ENCODE measurements at regions not wholly inside any gene's neighbourhood (a gene's known extent, or its start where the extent isn't known, plus 50 kb on each side); places are given as distances from the start of the nearest gene placed in this dataset.

DNA sequence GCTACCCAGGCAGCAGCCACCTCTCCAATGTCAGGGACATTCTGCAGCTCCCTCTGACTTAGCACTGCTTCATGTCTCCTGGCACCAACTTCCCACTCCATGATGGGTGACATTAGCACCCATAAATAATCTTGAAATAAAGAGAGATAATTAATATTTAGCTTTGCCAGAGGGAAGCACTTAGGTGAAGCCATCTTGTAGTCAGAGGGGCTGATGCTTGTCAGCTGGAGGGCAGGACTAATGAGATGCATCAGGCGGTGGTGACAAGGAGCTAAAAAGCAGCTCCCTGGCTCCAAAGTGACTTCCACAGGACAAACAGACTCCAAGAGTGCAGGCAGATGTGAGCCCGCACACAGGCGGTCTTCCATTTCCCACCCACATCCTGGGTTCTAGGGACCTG, 153.0 kb upstream of the ID2 start:
- intact Hi-C loops (cut with DNase I, micrococcal nuclease): no loop called here
- H3K9me3 ChIP-seq: peaks cover 6% of the 10 kb centered on the region
- H3K4me3 ChIP-seq: no peak overlapping the region
- DNase-seq (no peak), ATAC-seq (no peak)
- TF ChIP-seq, protein P1, sequence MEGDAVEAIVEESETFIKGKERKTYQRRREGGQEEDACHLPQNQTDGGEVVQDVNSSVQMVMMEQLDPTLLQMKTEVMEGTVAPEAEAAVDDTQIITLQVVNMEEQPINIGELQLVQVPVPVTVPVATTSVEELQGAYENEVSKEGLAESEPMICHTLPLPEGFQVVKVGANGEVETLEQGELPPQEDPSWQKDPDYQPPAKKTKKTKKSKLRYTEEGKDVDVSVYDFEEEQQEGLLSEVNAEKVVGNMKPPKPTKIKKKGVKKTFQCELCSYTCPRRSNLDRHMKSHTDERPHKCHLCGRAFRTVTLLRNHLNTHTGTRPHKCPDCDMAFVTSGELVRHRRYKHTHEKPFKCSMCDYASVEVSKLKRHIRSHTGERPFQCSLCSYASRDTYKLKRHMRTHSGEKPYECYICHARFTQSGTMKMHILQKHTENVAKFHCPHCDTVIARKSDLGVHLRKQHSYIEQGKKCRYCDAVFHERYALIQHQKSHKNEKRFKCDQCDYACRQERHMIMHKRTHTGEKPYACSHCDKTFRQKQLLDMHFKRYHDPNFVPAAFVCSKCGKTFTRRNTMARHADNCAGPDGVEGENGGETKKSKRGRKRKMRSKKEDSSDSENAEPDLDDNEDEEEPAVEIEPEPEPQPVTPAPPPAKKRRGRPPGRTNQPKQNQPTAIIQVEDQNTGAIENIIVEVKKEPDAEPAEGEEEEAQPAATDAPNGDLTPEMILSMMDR (IDR thresholded peaks at IDR 0.05): no peak
- no peaks in the 10 kb centered on the region for H3K36me3 ChIP-seq (ENCODE audit: low read depth)
- H3K4me1 ChIP-seq (ENCODE audit: low read depth): peaks cover 20% of the 10 kb centered on the region

DNA sequence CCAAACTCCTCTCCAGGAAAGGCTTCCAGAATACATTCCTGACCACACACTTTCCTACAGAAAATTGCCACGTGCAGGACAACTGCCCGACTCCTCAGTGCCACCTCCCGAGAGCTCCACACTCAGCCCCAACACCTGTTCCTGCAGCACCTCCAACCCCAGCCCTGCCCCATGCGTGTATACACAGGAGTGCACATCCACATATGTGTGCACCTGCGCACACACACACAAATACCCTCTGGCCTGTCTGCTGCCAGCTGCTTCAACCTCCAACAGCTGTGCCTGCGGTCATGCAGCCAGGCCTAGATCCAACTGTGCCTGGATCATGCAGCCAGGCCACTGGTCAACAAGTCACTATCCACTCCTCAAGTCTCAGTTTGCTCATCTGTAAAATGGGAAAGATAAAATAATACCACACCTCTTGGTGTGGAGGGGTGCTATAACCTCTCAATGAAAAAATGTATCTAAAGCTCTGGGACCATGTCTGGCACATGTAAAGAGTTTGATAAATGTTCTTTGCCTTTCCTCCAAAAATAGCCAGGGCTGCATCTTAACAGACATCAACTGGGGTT, 152.1 kb upstream of the ID2 start:
- DNase-seq: no peak
- ATAC-seq: no peak
- intact Hi-C loops (cut with DNase I, micrococcal nuclease): no loop called here

DNA sequence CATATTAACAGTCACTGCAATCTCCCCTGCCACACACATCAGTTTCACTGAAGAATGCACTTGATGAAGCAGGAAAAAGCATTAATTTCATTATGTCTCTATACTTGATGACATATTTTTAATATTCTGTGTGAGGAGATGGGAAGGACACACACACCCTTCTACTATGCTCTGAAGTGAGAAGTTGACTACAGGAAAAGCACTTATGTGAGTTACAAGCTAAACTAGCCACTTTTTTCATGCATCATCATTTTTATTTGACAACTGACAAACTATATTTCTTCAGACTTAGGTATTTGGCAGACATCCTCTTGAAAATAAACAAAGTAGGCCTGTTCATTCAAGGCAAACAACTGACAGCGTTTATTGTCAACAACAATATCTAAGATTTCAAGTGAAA, 150.4 kb upstream of the ID2 start:
- Histone ChIP-seq H3K36me3 (ENCODE audit: low read depth) (no peaks in the 10 kb centered on the region), H3K4me1 (ENCODE audit: low read depth) (peaks cover 7% of the 10 kb centered on the region), H3K9me3 (peaks cover 6% of the 10 kb centered on the region), H3K4me3 (no peak overlapping the region)
- ATAC-seq: no peak
- no peak for DNase-seq
- TF ChIP-seq, protein P1 (IDR thresholded peaks at IDR 0.05): no peak
- intact Hi-C loops (cut with DNase I, micrococcal nuclease): no loop called here

More for the DNA sequence above, 152.1 kb upstream of the ID2 start:
- peaks cover 6% of the 10 kb centered on the region for H3K9me3 ChIP-seq
- no peaks in the 10 kb centered on the region for H3K36me3 ChIP-seq (ENCODE audit: low read depth)
- no peak overlapping the region for H3K4me3 ChIP-seq
- peaks cover 20% of the 10 kb centered on the region for H3K4me1 ChIP-seq (ENCODE audit: low read depth)
- TF ChIP-seq, protein P1 (IDR thresholded peaks at IDR 0.05): no peak

DNA sequence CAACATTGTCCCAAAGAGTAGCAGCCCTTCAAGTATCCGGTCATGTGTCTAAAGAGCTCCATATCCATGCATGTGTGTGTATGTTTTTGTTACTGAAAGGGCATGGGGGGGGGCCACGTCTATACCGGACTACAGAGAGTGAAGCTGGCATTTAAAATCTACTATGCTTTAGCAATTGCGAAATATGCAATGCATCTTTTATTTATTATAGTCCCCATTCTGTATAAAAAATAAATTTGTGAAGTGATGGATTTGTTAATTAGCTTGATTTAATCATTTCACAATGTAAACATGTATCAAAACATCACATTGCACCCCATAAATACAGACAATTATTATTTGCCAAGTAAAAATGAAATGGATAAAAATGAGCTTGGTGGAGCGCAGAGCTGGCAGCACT, 149.4 kb upstream of the ID2 start:
- H3K9me3 ChIP-seq: peaks cover 6% of the 10 kb centered on the region
- no peak for ATAC-seq
- intact Hi-C loops (cut with DNase I, micrococcal nuclease): no loop called here
- no peaks in the 10 kb centered on the region for H3K36me3 ChIP-seq (ENCODE audit: low read depth)
- H3K4me1 ChIP-seq (ENCODE audit: low read depth): no peaks in the 10 kb centered on the region
- DNase-seq: no peak
- TF ChIP-seq, protein P1 (IDR thresholded peaks at IDR 0.05): no peak
- H3K4me3 ChIP-seq: no peak overlapping the region

DNA sequence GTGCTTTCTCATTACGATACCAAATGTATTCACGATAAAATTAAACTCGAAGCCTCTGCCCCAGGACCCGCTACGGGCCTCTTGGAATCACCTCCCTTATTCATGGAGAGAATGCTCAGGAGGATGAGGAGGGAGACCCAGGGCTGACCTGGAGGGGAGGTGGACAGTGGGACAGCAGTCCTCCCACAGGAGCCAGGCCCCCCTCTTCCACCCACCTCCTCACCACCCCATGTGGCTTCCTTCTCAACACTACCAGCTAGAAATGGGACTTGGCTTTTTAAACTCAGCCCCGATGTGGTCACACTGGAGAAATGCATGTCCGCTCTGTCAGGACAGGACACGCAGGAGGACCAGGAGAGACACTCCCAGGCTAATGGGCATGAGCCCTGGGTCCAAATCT, 147.9 kb upstream of the ID2 start:
- ATAC-seq: no peak
- peaks cover 3% of the 10 kb centered on the region for H3K4me1 ChIP-seq (ENCODE audit: low read depth)
- intact Hi-C loops (cut with DNase I, micrococcal nuclease): no loop called here
- DNase-seq: no peak
- H3K36me3 ChIP-seq (ENCODE audit: low read depth): no peaks in the 10 kb centered on the region
- no peak overlapping the region for H3K4me3 ChIP-seq
- H3K9me3 ChIP-seq: peaks cover 6% of the 10 kb centered on the region
- TF ChIP-seq, protein P1 (IDR thresholded peaks at IDR 0.05): no peak

DNA sequence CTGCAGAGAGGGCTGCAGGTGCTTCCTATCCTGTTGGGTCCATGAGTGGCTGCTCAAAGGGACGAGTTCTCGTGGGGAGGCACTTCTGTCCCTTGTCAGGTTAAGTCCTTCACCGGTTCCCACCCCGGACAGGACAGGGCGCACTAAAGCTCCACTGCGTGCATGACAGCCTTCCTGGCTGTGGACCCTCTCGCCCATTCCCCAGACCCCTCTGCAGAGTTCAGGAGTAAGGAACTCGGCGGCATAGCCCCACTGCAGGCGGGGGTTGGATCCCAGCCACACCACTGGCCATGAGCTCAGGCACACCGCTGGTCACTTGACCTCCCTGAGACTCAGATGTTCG, 147.5 kb upstream of the ID2 start:
- peaks cover 6% of the 10 kb centered on the region for H3K4me1 ChIP-seq (ENCODE audit: low read depth)
- H3K4me3 ChIP-seq: no peak overlapping the region
- no peaks in the 10 kb centered on the region for H3K36me3 ChIP-seq (ENCODE audit: low read depth)
- intact Hi-C loops (cut with DNase I, micrococcal nuclease): no loop called here
- ATAC-seq (no peak), DNase-seq (no peak)
- TF ChIP-seq, protein P1 (IDR thresholded peaks at IDR 0.05): no peak
- peaks cover 6% of the 10 kb centered on the region for H3K9me3 ChIP-seq

Measured in mucosa of descending colon (tissue), 3 donors.